ENCODE measurements at regions not wholly inside any gene's neighbourhood (a gene's known extent, or its start where the extent isn't known, plus 50 kb on each side); places are given as distances from the start of the nearest gene placed in this dataset.

DNA sequence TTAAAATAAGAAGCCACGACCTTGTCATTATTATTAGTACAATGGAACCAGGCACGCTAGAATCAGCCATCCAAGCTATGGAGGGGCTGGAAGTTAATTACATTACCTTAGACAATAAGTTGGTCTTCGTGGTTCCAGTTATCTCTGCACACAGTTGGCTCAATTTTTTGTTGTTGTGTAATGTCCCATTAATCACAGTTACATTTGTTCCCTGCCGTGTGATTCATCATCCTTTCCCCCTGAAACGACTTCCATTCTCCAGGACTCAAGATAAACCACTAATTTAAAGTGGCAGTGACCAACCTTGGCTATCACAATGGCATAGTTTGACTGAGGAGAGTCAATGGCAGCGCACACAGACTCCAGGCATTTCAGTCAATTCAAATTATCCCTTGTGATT is 905.0 kb downstream of the RAB28 start:
- Histone ChIP-seq H3K9me3 (ENCODE audit: control insufficient read depth, insufficient read depth, low read length) (no peaks in the 10 kb centered on the region), H3K4me3 (ENCODE audit: low read length) (no peak overlapping the region), H3K4me1 (ENCODE audit: control insufficient read depth, insufficient read depth, low read length) (no peaks in the 10 kb centered on the region), H3K27me3 (ENCODE audit: control insufficient read depth, insufficient read depth, low read length) (no peaks in the 10 kb centered on the region), H3K36me3 (ENCODE audit: control insufficient read depth, insufficient read depth, low read length) (no peaks in the 10 kb centered on the region), H3K27ac (ENCODE audit: low read length) (no peak overlapping the region)
- DNase-seq (ENCODE audit: low read depth, low spot score) = no peak
- no CpG with 5 or more reads among the region's 6 CpGs for WGBS (ENCODE audit: insufficient coverage, insufficient read length)

DNA sequence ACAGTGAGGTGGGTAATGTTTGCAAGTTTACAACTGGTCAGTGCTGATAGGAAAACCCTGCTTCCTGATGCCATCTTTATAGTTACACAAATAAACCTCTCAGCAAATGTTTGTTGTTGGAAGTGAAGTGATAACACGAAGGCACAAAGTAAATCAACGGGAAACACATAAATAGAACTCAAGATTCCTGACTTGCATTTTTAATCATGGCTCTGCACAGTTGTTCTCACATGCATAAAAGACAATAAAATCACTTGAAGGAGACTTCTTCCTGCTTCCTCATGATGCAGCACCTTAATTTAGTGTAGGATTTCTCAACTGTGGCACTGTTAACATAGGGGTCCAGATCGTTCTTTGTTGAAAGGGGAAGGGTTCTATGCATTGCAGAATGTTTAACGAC is 907.7 kb downstream of the RAB28 start:
- WGBS (ENCODE audit: insufficient coverage, insufficient read length) = no CpG with 5 or more reads among the region's 4 CpGs
- Histone ChIP-seq H3K4me3 (ENCODE audit: low read length) (no peak overlapping the region), H3K27me3 (ENCODE audit: control insufficient read depth, insufficient read depth, low read length) (no peaks in the 10 kb centered on the region), H3K9me3 (ENCODE audit: control insufficient read depth, insufficient read depth, low read length) (no peaks in the 10 kb centered on the region), H3K36me3 (ENCODE audit: control insufficient read depth, insufficient read depth, low read length) (no peaks in the 10 kb centered on the region), H3K4me1 (ENCODE audit: control insufficient read depth, insufficient read depth, low read length) (no peaks in the 10 kb centered on the region), H3K27ac (ENCODE audit: low read length) (no peak overlapping the region)
- no peak for DNase-seq (ENCODE audit: low read depth, low spot score)

DNA sequence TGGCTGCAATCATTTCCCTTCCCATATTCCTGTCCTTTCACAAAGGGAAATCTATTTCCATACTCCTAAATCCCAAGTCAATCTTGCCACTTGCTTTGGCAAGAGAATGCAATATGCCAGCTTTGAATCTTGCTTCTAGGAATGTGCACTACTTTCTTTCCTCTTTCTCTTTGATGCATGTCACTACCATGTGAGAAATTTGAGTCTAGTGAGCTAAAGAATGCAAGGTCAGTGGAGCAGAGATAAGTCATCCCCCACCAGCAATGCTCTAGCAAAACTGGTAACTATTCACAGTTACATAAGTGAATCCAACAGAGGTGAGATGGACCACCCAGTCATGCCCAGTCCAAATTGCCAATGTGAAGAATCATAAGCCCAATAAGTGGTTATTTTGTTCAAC is 910.4 kb downstream of the RAB28 start:
- no peak overlapping the region for H3K27ac ChIP-seq (ENCODE audit: low read length)
- DNase-seq (ENCODE audit: low read depth, low spot score) = no peak
- H3K4me3 ChIP-seq (ENCODE audit: low read length) = no peak overlapping the region
- H3K27me3 ChIP-seq (ENCODE audit: control insufficient read depth, insufficient read depth, low read length) = no peaks in the 10 kb centered on the region
- no peaks in the 10 kb centered on the region for H3K4me1 ChIP-seq (ENCODE audit: control insufficient read depth, insufficient read depth, low read length)
- H3K36me3 ChIP-seq (ENCODE audit: control insufficient read depth, insufficient read depth, low read length) = no peaks in the 10 kb centered on the region
- H3K9me3 ChIP-seq (ENCODE audit: control insufficient read depth, insufficient read depth, low read length) = no peaks in the 10 kb centered on the region

DNA sequence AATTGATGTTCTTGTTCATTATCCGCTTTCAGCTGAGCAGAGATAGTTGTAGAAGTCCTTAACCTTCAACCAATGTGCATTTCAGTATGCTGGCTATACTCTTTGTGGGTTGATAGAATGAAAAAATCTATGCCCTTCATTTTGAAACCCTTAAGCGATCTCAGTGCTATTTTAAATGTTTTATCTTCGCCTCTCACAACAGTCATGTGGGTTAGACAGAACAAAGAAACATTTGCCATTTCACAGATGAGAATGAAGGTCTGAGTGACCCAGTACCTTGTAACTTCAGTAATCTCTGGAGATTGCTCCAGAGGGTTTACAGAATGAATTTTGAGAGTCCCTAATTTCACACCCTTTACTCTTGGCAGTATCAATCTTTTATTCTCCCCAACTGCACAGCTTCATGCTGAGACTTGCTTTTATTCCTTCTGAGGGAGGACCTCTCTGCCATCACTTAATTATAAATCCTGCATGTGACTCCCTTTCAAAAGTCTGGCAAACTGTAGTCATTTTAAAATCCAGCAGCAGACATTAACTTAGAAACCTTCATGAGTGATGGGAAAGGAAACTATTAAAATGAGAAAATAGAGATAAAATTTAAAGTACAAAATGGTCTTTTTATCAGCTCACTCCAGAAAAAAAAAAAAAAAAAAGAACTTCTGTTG is 921.5 kb downstream of the RAB28 start:
- Histone ChIP-seq H3K4me3 (ENCODE audit: low read length) (no peak overlapping the region), H3K27me3 (ENCODE audit: control insufficient read depth, insufficient read depth, low read length) (no peaks in the 10 kb centered on the region), H3K4me1 (ENCODE audit: control insufficient read depth, insufficient read depth, low read length) (no peaks in the 10 kb centered on the region), H3K36me3 (ENCODE audit: control insufficient read depth, insufficient read depth, low read length) (no peaks in the 10 kb centered on the region), H3K9me3 (ENCODE audit: control insufficient read depth, insufficient read depth, low read length) (no peaks in the 10 kb centered on the region), H3K27ac (ENCODE audit: low read length) (no peak overlapping the region)
- no peak for DNase-seq (ENCODE audit: low read depth, low spot score)
- WGBS (ENCODE audit: insufficient coverage, insufficient read length) = no CpG with 5 or more reads among the region's 3 CpGs

DNA sequence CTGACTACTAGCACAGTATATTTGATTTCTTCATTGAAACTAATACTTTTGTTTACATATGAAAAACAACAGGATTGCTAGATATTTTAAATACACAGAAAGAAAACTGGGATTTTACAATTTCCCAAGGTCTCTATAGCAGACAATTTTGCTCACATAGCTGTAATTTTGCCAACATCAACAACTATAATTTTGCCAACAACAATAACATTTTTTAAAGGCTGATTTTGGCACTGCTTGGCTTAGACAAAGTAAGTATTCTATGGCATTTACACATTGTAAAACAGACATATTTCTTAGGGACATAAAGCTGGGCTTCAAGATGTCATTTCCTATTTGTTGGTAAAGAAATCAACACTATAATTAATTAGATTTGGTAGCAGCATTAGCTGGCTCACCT is 922.1 kb downstream of the RAB28 start:
- DNase-seq (ENCODE audit: low read depth, low spot score) = no peak
- Histone ChIP-seq H3K27ac (ENCODE audit: low read length) (no peak overlapping the region), H3K9me3 (ENCODE audit: control insufficient read depth, insufficient read depth, low read length) (no peaks in the 10 kb centered on the region), H3K36me3 (ENCODE audit: control insufficient read depth, insufficient read depth, low read length) (no peaks in the 10 kb centered on the region), H3K27me3 (ENCODE audit: control insufficient read depth, insufficient read depth, low read length) (no peaks in the 10 kb centered on the region), H3K4me3 (ENCODE audit: low read length) (no peak overlapping the region), H3K4me1 (ENCODE audit: control insufficient read depth, insufficient read depth, low read length) (no peaks in the 10 kb centered on the region)

DNA sequence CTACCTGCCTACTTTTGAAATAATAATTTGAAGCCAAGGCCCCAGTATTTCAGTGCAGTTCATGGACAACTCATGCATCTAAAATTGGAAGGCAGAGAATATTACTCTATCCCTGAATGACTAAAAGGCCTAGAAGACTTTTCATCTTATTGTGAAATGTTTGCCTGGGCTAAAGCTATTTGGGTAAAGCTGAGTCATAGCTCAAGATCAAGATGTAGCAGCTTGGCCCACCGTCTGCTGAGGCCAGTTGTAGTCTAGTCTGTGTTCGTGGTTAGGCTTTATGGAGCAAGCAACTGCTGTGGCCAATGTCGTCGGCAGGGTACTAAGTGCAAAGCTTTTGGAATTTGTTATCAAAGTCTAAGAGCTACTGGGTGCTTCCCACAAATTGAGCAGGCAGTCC is 929.1 kb downstream of the RAB28 start:
- no peaks in the 10 kb centered on the region for H3K4me1 ChIP-seq (ENCODE audit: control insufficient read depth, insufficient read depth, low read length)
- H3K36me3 ChIP-seq (ENCODE audit: control insufficient read depth, insufficient read depth, low read length) = no peaks in the 10 kb centered on the region
- H3K4me3 ChIP-seq (ENCODE audit: low read length) = no peak overlapping the region
- no peak for DNase-seq (ENCODE audit: low read depth, low spot score)
- no peaks in the 10 kb centered on the region for H3K27me3 ChIP-seq (ENCODE audit: control insufficient read depth, insufficient read depth, low read length)
- H3K9me3 ChIP-seq (ENCODE audit: control insufficient read depth, insufficient read depth, low read length) = no peaks in the 10 kb centered on the region
- H3K27ac ChIP-seq (ENCODE audit: low read length) = no peak overlapping the region
- no CpG with 5 or more reads among the region's 4 CpGs for WGBS (ENCODE audit: insufficient coverage, insufficient read length)

DNA sequence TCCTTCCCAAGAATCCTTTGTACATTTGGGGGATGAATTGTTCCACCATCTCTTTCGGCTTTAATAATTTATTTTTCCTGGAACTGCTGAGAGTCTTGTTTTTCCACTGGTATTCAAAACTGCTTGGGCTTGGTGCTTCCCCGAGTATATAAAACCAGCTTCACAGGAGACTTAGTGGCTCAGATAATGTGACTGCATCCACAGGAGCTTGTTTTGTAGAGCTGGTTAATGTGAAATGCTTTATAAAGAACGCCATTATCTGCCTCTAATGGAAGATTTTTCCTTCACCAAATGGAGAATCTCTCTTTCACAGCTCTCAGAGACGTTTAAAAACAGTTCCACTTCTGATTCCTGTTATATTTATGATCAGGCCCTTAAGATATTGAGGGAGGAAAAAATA is 935.5 kb downstream of the RAB28 start:
- H3K9me3 ChIP-seq (ENCODE audit: control insufficient read depth, insufficient read depth, low read length) = no peaks in the 10 kb centered on the region
- no peaks in the 10 kb centered on the region for H3K36me3 ChIP-seq (ENCODE audit: control insufficient read depth, insufficient read depth, low read length)
- WGBS (ENCODE audit: insufficient coverage, insufficient read length) = no CpG with 5 or more reads among the region's 4 CpGs
- no peak overlapping the region for H3K4me3 ChIP-seq (ENCODE audit: low read length)
- no peaks in the 10 kb centered on the region for H3K27me3 ChIP-seq (ENCODE audit: control insufficient read depth, insufficient read depth, low read length)
- no peaks in the 10 kb centered on the region for H3K4me1 ChIP-seq (ENCODE audit: control insufficient read depth, insufficient read depth, low read length)
- DNase-seq (ENCODE audit: low read depth, low spot score) = no peak
- H3K27ac ChIP-seq (ENCODE audit: low read length) = no peak overlapping the region

DNA sequence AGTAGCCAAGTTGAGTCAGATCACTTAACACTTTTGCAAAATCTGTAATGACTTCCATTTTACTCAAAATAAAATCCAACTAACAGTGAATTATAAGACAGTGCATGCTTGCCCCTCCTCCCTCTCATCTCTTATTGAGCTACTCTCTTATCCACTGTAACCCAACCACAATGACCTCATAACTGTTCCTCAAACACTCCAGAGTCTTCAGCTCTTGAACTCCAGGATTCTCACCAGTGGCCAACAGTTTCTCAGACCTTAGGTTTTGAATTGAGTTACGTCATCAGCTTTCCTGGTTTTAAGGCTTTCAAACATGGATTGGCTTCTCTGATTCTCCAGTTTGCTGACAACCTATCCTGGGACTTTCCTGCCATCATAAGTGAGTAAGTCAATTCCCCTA is 938.3 kb downstream of the RAB28 start:
- H3K4me3 ChIP-seq (ENCODE audit: low read length) = no peak overlapping the region
- no peak overlapping the region for H3K27ac ChIP-seq (ENCODE audit: low read length)
- H3K4me1 ChIP-seq (ENCODE audit: control insufficient read depth, insufficient read depth, low read length) = no peaks in the 10 kb centered on the region
- no peak for DNase-seq (ENCODE audit: low read depth, low spot score)
- no peaks in the 10 kb centered on the region for H3K9me3 ChIP-seq (ENCODE audit: control insufficient read depth, insufficient read depth, low read length)
- H3K36me3 ChIP-seq (ENCODE audit: control insufficient read depth, insufficient read depth, low read length) = no peaks in the 10 kb centered on the region
- WGBS (ENCODE audit: insufficient coverage, insufficient read length) = no CpG with 5 or more reads among the region's 1 CpG
- H3K27me3 ChIP-seq (ENCODE audit: control insufficient read depth, insufficient read depth, low read length) = no peaks in the 10 kb centered on the region

DNA sequence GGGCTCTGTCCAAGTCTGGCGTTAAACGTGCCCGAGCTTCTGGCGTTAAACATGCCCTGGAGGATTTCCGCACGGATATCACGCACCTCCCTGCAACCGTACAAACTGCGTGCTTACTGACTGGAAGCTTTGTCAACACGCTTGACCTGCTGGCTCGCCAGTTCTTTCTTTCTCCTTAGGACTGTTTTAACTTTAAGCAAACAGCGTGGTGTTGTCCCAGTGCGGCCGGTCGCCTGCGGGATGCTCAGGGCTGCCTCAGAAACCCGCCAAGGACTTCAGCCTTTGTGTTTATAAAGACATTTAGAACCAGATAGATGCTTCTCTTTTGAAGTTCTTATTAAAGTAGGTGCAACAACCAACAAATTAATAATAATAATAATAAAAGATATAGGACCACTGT is 946.0 kb downstream of the RAB28 start:
- Histone ChIP-seq H3K4me1 (ENCODE audit: control insufficient read depth, insufficient read depth, low read length) (no peaks in the 10 kb centered on the region), H3K27me3 (ENCODE audit: control insufficient read depth, insufficient read depth, low read length) (no peaks in the 10 kb centered on the region), H3K9me3 (ENCODE audit: control insufficient read depth, insufficient read depth, low read length) (no peaks in the 10 kb centered on the region), H3K27ac (ENCODE audit: low read length) (no peak overlapping the region), H3K36me3 (ENCODE audit: control insufficient read depth, insufficient read depth, low read length) (no peaks in the 10 kb centered on the region), H3K4me3 (ENCODE audit: low read length) (no peak overlapping the region)
- DNase-seq (ENCODE audit: low read depth, low spot score) = no peak
- no CpG with 5 or more reads among the region's 17 CpGs for WGBS (ENCODE audit: insufficient coverage, insufficient read length)

DNA sequence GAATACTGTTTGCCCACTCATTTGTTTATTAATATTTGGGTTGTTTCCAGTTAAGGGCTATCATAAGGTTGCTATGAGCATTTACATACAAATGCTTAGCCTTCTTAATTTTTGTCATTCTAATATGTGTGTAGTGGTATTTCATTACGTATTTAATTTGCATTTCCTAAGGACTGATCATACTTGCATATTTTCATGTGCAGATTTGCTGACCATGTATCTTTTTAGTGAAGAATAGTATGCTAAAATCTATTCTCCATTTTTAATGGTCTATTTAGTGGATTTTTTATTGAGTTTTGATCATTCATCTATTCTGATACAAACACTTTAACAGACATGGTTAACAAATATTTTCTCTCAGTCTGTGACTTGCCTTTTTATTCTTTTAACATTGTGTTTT is 949.5 kb downstream of the RAB28 start:
- no peaks in the 10 kb centered on the region for H3K9me3 ChIP-seq (ENCODE audit: control insufficient read depth, insufficient read depth, low read length)
- H3K4me1 ChIP-seq (ENCODE audit: control insufficient read depth, insufficient read depth, low read length) = no peaks in the 10 kb centered on the region
- H3K27me3 ChIP-seq (ENCODE audit: control insufficient read depth, insufficient read depth, low read length) = no peaks in the 10 kb centered on the region
- no peak overlapping the region for H3K27ac ChIP-seq (ENCODE audit: low read length)
- H3K36me3 ChIP-seq (ENCODE audit: control insufficient read depth, insufficient read depth, low read length) = no peaks in the 10 kb centered on the region
- no CpG with 5 or more reads among the region's 1 CpG for WGBS (ENCODE audit: insufficient coverage, insufficient read length)
- H3K4me3 ChIP-seq (ENCODE audit: low read length) = no peak overlapping the region
- no peak for DNase-seq (ENCODE audit: low read depth, low spot score)

DNA sequence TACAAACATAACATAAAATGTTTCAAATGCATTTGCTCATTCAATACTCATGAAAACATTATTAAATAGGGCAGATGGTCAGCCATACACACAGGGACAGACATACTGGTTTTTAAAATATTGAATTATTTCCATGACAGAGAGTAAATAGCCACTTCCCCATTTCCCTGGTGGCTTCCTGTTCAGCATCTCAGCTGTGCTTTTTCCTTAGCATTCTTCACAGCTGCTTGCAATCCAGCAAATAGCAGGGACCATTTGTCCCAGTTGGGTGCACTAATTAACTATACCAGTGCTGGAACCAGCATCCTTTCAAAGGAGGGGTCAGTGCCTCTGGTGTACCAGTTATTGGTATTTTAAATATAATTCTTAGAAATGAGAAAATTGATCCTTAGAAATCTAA is 964.7 kb downstream of the RAB28 start:
- no peaks in the 10 kb centered on the region for H3K36me3 ChIP-seq (ENCODE audit: control insufficient read depth, insufficient read depth, low read length)
- H3K4me1 ChIP-seq (ENCODE audit: control insufficient read depth, insufficient read depth, low read length) = no peaks in the 10 kb centered on the region
- H3K27me3 ChIP-seq (ENCODE audit: control insufficient read depth, insufficient read depth, low read length) = no peaks in the 10 kb centered on the region
- no peak overlapping the region for H3K27ac ChIP-seq (ENCODE audit: low read length)
- H3K4me3 ChIP-seq (ENCODE audit: low read length) = no peak overlapping the region
- no peak for DNase-seq (ENCODE audit: low read depth, low spot score)
- H3K9me3 ChIP-seq (ENCODE audit: control insufficient read depth, insufficient read depth, low read length) = no peaks in the 10 kb centered on the region
